Fibroblast of peridontal ligament (primary cell): ENCODE measurements at regions not wholly inside any gene's neighbourhood (a gene's known extent, or its start where the extent isn't known, plus 50 kb on each side); places are given as distances from the start of the nearest gene placed in this dataset.
A peak's percentile ranks its signal among the peaks of the same experiment; 100 is the strongest.
"Not testable (repeated sequence)": the region's sequence is repeated elsewhere in the genome, so short reads cannot be mapped to it uniquely, and the experiment has no call there.

Source experiments
- DNase-seq: peaks from one replicate; pipeline ENCODE4 v3.0.0-alpha.2; 2010; ENCODE audit errors: extremely low read depth

GRCh38 chr3:8420612-8421011, 81.0 kb upstream of the LMCD1 start:
- DNase-seq = no peak

GRCh38 chr3:8421267-8421666, 80.4 kb upstream of the LMCD1 start:
- no peak for DNase-seq

GRCh38 chr3:8421711-8422110, 79.9 kb upstream of the LMCD1 start:
- DNase-seq = no peak

- no peak for DNase-seq
Observed at GRCh38 chr3:8423307-8423706, 78.3 kb upstream of the LMCD1 start.

GRCh38 chr3:8424281-8424680, 77.3 kb upstream of the LMCD1 start:
- DNase-seq = no peak

- DNase-seq = no peak
Observed at GRCh38 chr3:8436661-8437287, 64.8 kb upstream of the LMCD1 start.

- DNase-seq = no peak
Observed at GRCh38 chr3:8438507-8439079, 63.0 kb upstream of the LMCD1 start.

DNA sequence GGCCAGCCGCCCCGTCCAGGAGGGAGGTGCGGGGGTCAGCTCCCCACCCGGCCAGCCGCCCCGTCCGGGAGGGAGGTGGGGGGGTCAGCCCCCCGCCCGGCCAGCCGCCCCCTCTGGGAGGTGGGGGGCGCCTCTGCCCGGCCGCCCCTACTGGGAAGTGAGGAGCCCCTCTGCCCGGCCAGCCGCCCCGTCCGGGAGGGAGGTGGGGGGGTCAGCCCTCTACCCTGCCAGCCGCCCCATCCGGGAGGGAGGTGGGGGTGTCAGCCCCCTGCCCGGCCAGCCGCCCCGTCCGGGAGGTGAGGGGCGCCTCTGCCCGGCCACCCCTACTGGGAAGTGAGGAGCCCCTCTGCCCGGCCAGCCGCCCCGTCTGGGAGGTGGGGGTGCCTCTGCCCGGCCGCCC, 61.5 kb upstream of the LMCD1 start:
- not testable (repeated sequence) for DNase-seq

DNA sequence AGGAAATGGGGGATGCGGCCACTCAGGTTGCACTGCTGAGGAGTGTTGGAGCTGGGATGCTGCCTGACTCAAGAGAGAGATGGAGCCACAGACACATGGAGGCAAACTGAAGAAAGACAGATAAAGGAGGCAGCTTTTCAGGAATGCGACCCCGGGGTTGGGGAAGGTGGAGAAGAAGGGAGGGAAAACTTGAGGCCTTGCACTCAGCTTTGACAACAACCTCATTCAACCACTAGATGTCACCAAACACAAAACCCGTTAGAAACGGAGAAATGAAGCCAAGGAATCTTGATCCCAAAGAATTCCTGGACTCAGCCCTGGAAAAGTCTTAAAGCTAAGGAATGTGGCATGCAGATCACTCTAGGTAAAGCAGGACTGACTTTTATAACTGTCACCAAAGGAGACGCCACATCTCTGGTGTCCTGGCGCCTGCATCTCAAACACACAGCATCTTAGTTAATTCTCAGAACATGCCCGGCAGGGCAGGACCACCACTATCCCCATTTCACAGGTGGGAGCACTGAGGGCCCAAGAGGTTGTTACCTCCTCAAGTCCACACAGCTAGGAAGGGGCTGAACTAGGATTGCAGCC, 59.6 kb upstream of the LMCD1 start:
- peak; percentile 88 for DNase-seq

DNA sequence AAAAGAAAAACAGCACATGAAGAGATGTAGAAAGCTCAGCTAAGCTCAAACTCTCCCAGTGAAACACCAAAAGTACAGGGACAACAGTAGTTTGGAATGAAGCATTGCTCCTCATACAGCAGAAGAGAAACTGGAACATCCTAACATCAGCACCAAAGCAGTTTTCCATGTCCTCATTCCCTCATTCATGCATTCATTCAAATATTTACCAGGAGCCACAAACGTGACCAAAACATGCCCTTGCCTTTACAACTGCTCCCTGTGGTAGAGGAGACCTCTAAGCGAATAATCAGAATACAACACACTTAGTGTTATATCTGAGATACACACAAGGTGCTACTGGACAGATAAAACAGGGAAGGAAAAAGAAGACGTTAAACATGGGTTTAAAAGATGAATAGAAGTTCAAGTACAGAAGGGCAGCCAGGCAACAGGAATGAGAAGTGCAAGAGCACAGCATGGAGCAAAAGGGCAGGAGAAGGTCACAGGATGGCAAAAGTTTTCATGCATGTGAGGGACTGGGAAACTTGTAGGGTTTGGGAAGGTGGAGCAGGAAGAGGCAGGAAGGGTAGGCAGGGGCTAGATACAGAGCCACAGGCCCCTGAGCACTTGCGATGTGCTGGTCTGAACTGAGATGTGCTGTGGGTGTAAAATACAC, 58.5 kb upstream of the LMCD1 start:
- no peak for DNase-seq

DNA sequence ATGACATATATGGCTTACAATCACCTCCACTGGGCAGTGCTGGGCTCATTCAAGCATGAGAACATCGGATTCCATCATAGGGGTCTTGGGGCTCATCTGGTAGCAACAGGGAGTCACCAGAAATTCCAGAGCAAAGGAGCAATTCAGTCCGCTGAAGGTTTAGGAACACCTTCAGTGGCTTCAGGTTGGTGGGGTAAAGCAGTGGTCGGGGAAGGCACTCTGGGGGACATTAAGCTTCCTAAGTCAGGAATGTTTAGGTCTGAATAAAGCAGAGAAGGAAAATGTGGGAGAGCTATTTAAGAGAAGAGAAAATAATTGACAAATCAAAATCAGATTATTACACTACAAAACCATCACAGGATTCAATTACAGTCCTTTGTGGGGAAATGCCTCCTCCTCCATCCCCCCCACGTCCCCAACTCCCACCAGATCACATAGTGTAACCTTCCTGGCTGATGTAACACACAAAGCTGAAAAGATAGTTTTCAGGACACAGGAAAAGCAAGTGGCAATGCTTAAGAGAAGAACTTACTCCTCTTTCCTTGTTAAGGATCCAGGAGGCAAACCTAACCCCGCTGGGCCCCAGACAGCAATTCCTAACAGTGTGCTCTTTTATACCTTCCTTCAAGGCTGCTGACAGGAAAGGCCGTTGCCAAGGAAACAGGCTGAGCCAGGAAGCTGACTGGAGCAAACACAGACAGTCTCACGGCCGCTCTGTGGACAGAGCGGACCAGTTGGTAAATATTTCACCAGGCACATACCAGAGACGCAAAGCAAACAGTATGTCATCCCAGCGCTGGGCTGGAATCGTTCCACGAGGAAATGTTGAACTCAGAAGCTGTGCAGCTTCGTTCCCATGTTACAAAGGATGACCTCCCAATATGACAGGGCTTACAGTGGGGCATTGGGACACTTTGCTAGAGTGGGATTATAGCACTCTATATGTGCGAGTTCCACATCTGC, 57.5 kb upstream of the LMCD1 start:
- peak; percentile 97 for DNase-seq

DNA sequence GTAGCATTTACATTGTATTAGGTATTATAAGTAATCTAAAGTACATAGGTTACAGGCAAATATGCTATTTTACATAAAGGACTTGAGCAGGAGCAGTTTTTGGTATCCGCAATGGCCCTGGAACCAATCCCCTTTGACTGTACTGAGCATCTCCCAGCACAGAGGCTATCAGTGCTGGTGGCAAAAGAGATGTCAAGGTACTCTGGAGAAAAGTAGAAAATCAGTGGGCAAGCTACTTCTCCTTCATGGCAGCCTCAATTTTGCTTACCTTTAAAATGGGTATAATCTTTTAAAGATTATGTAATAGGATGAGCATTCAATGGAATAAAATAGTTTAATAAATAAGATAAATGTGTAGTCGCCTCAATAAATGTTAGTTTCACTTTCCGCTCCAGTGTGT, 56.7 kb upstream of the LMCD1 start:
- no peak for DNase-seq

DNA sequence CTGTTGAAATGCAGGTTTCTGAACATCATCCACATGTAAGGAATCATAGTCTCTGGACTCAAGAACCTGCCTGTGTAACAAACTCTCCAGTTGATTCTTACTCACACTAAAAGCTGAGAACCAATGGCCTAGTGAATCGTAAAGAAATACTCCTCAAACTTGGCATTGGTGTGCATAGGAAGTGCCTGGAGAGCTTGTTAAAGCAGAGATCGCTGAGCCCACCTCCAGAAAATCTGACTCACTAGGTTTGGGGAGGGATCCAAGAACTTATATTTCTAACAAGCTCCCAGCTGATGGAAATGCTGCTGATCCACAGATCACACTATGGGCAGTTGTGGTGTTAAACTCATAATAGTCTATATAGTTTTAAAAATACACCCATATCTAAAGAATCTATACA, 55.8 kb upstream of the LMCD1 start:
- DNase-seq = peak; percentile 97

DNA sequence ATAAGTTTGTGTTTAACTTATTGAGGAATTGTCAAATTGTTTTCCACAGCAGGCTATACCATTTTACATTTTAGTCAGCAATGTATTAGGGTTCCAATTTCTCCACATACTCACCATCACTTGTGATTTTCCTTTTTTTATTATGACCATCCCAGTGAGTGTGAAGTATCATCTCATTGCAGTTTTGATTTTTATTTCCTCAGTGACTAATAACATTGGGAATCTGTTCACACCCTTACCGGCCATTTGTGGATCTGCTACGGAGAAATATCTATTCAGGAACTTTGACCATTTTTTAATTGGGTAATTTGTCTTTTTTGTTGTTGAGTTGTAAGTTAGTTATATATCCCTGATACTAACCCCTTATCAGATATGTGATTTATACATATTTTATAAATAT, 54.8 kb upstream of the LMCD1 start:
- DNase-seq = no peak

DNA sequence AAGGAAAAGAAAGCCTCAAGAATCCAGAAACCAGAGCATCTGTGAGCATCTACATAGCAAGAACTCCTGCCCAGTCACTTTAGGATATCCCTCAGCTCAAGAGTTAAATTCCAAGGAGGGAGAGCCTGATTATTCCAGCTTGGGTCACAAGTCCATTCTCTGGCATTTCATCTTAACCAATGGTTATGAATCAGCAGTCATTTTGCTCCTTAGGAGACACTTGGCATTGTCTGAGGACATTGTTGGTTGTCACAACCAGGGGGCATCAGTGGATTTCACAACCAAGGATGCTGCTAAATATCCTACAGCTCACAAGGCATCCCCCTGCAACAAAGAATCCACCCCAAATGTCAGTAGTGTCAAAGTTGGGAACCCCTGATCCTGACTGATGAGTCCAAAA, 51.0 kb upstream of the LMCD1 start:
- peak; percentile 38 for DNase-seq

DNA sequence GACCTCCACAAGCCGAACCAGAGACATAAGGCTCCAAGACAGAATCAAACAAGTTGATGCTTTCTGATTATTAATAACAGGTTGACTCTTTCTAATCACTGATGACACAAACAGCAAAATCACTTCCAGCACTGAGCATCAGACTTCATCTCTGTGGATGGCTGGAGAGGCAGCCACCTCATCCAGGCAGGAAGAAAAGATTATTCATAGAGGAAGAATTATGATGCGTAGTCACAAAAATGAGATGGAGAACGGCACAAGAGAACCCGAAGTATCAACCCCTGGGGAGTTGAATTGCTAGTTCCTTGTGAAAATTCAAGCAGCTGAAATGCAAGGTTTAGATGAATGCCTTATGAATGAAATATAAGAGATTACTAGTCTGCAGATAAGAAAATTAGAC, 49.9 kb upstream of the LMCD1 start:
- DNase-seq = peak; percentile 64
